GM21576 (cell line): ENCODE measurements at regions not wholly inside any gene's neighbourhood (a gene's known extent, or its start where the extent isn't known, plus 50 kb on each side); places are given as distances from the start of the nearest gene placed in this dataset.

Experiments
- ATAC-seq: cut with Tn5 transposase; IDR thresholded peaks from one replicate; pipeline ENCODE4 v1.9.1; 2021; ENCODE audit warnings: mild to moderate bottlenecking, moderate library complexity; ENCODE audit not compliant: unreplicated experiment

DNA sequence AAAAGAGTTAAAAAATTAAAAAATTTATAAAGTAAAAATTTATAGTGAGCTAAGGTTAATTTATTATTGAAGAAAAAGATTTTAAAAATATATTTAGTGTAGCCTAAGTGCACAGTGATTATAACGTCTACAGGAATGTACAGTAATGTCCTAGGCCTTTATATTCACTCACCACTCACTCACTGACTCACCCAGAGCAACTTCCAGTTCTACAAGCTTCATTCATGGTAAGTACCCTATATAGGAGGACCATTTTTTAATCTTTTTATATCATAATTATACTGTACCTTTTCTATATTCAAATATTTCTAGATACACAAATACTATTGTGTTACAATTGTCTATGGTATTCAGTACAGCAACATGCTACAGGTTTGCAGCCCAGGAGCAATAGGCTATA, 1623.2 kb downstream of the RPA4 start:
- ATAC-seq, result no peak

DNA sequence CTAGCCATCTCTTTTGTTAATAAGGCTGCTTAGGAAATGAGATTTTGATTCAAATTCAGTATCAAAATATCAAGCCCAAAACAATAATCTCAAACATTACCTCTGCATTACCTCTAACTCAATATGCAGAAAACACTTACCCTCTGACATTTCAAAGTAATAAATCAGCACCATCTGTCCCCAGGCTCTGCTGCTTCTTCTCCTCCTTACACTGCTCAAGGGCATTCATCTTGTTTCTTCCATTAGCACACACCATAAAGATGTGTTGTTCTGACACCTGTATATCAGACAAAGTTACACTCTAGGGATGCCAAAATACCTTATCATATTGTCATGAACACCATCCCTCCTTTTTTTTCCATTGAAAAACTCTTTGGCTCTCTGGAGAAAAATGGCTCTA, 1630.3 kb downstream of the RPA4 start:
- no peak for ATAC-seq

DNA sequence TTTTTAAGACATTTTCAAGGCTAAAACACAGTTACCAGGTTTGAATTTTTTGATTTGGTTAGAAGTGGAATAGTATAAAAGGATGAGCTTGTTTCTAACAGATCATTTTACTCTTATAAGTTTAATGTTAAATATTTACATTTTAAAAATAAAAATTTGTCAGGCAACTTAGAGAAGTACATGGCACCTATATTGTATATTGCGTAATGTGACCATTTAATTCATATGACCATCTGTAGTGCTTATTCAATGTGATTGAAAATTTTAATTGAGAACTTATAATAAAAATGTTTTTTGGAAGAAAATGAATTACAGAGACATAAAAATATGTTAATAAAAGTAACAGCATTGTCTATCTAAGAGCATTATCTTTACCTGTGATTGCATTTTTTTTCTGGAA, 1632.4 kb downstream of the RPA4 start:
- ATAC-seq, result no peak

DNA sequence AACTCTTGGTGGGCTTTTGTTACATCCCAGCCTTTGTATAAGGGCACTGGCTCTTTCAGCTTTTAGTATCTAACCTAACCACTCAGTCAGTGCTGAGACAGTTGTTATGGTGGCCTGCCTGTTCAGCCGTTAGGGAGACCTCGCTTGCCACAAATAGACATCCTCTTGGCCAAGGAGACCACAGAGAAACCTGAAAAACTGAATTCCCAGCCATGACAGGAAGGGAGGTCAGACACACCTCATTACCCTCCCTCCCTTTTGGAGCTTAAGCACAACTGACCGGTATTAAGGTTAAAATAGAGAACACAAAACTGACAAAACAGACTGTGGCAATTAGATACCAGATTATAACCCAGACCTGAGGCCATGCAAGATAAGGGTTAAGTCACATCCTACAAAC, 1639.3 kb downstream of the RPA4 start:
- no peak for ATAC-seq

DNA sequence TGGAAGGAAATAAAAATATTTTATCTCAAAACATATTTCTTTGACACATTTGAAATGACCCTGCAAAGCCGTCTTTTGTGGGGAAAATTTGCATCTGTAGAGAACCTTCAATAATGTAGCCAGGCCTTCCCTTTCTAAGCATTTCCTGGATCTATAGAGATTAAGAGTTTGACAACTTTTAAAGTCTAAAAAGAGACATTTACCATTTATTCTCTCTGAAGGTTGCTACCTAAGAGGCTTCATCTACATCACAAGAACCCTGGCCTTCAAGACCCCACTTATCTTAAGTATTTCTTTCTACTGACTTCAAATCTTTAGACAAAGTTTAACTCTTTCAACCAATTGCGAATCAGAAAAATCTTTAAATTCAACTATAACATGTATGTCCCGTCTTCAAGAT, 1639.8 kb downstream of the RPA4 start:
- no peak for ATAC-seq

DNA sequence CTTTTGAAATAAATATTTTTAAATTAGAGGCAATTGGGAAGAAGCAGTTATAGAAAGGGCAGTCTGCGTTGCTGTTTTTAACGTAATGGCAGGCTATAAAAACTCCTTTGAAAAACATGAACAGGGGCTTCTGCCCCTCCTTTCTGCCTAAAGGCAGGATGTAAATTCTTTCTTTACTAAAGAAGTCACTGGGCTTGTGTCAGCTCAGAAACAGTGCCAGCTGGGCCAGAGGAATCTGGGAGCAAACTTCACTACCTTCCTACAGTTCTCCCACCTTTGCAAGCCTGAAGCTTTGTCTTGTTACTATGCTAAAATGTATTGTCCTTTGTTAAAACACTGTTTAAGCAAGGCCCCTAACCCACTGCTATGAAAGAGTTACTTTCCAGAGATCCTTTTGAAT, 1664.8 kb downstream of the RPA4 start:
- ATAC-seq, result no peak

DNA sequence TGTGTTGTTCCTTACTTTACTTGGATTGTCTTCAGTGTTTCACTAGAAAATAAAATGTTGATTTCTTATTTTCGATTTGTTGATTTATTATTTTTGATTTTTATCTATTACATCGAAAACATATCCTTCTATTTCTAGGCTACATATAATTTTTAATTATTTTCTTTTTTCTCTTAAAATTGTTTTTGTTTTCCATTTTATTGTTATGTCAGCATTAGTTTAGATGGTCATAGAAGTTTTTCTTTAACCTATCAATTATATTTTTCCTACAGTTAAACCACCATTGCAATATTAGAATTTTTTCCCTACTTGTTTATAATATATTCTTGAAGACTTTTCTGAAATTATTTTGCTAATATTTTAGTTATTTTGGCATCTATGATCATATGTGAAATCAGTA, 1685.1 kb downstream of the RPA4 start:
- ATAC-seq, result no peak

DNA sequence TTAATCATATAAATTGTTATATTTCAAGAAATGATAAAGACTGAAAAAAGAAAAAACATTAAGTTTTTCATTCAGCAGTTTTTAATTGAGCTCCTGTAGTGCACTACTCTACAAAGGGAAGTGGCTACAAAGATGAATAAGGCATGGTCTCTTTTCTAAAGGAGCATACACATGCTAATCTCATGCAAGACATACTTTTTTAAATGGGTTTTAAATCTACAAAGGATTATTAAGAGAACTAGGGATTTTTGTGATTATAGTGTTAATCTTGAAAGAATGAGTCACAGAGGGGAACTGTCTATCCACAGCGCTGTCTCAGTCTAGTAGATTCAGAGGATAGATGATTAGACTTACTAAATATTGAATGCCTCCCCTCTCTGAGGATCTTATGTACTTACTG, 1722.2 kb downstream of the RPA4 start:
- ATAC-seq, result no peak

DNA sequence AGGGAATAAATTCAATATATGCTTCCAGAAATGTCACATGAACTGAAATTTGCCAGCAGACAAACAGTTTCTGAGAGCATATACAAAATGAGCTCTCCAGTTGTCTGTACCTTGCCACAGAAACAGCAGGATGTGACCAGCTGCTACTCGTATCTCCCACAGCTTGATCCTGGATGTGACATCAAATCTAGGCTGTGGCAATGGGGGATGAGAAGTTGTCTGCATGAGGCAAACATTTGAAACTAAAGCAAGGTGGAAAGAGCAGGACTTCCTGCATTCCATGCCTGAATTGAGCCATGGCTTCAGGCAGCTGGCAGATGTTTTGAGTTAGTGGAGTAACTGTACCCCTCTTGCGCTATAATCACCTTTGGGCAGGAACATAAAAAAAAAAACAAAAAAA, 1724.0 kb downstream of the RPA4 start:
- no peak for ATAC-seq

DNA sequence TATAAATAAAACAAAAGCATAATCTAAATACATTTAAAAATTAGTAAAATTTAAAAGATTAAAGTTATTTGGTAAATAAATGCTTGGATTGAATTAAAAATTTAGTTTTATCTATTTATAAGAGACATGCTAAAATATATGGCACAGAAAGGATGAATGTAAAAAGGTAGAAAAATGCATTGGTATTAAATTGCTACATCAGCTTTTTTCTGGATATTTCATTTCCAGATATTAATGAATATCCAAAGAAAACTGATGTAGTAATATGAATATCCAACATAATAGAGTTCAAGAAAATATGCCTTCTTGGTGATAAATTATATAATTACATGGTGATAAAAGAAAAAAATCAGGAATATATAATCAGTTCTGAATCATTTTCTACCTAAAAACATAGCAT, 1743.9 kb downstream of the RPA4 start:
- no peak for ATAC-seq

DNA sequence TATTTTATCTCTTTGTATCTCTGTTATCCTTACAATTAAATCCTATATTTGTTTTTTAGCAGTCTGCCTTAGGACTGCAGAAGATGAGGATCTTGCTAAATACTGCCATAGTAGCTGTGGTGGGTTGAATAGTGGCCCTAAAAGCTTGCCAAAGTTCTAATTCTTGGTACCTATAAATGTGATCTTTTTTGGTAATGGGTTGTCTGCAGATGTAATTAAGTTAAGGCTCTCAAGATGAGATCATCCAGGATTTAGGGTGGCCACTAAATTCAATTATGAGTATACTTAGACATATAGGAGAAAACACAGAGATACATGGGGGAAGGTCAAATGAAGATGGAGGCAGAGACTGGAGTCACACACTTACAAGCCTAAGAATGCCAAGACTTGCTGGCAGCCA, 1753.7 kb downstream of the RPA4 start:
- ATAC-seq, result no peak

DNA sequence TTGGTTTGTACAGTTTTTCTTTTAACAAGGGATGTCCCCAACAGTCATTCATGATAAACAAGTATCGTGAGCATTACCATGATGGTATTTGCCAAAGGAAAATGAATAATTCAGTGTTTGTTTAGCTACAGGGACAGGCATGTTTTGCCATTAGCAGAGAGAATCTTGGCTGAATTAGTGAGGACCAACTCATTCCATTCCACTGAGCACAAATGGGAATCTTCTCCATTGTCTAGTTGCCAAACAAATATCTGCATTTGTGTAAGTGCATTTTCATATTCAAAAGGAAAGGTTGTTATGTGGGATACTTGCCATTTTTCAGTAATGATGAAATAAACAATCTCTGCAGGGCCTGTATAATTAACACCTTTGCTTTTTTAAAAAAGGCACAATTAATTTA, 1762.6 kb downstream of the RPA4 start:
- ATAC-seq, result no peak

DNA sequence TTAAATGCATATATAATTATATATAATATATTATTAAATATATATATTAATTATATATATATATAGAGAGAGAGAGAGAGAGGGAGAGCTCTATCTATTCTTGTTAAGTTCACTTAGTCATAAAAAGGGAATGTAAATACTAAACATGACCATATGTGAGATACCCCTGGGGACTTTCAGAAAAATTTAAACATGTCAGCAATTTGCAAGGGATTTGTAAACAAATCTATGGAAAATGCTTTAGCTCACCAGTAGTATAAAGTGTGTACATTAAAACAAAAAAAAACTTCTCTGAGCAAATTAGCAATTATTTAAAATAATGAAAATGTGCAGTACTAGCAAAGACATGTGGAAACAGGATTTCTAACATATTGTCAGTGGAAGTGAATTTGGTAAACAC, 1755.5 kb downstream of the PCDH19 start:
- ATAC-seq, result no peak
